H1 (cell line): ENCODE measurements at regions not wholly inside any gene's neighbourhood (a gene's known extent, or its start where the extent isn't known, plus 50 kb on each side); places are given as distances from the start of the nearest gene placed in this dataset.

Source experiments
- CTCF ChIA-PET: fragments of 300-600 bp; sonication (Branson Sonifier 250); formaldehyde crosslinking; loops from one replicate; lab custom pipeline; 2021; ENCODE audit not compliant: partially characterized antibody; lab: Charles Lee
- POLR2A ChIA-PET: fragments of 300-600 bp; sonication (Branson Sonifier 250); formaldehyde crosslinking; loops from one replicate; lab custom pipeline; 2021; ENCODE audit warnings: inconsistent platforms; ENCODE audit not compliant: partially characterized antibody; lab: Charles Lee
- DNase-seq, 2 experiments: peaks; one replicate each; pipeline versions ENCODE4 v3.0.0 to v3.0.0-alpha.2; 2010 to 2022; ENCODE audit warnings: low spot score in 2 of 2, low read depth in 1 of 2, mixed read lengths in 1 of 2
- FAIRE-seq: peaks from 2 replicates; lab custom pipeline; 2011; peaks lifted over from hg19 to GRCh38; lab: Jason Lieb, UNC
- H2AFZ ChIP-seq: 2 replicates; pipeline ENCODE4 v1.8.1; 2012; ENCODE audit warnings: low read length, inconsistent platforms
- H2AK5ac ChIP-seq: 2 replicates; pipeline ENCODE4 v1.6.1; 2013; ENCODE audit warnings: low read depth, low read length
- H2BK120ac ChIP-seq: replicated peaks from 2 replicates; pipeline ENCODE3; 2013; ENCODE audit warnings: low read depth, low read length, inconsistent platforms
- H2BK12ac ChIP-seq: 2 replicates; pipeline ENCODE4 v1.6.1; 2013; ENCODE audit warnings: low read depth, low read length
- H2BK15ac ChIP-seq: 2 replicates; pipeline ENCODE4 v1.6.1; 2013; ENCODE audit warnings: low read length
- H2BK20ac ChIP-seq: 2 replicates; pipeline ENCODE4 v1.6.1; 2013; ENCODE audit warnings: low read length
- H2BK5ac ChIP-seq: 2 replicates; pipeline ENCODE4 v1.6.1; 2013; ENCODE audit warnings: low read depth, low read length
- H3K14ac ChIP-seq: 2 replicates; pipeline ENCODE4 v1.6.1; 2013; ENCODE audit warnings: inconsistent platforms; ENCODE audit not compliant: insufficient read length
- H3K18ac ChIP-seq: 2 replicates; pipeline ENCODE4 v1.6.1; 2013; ENCODE audit warnings: low read length; ENCODE audit errors: extremely low read depth
- H3K23ac ChIP-seq: 2 replicates; pipeline ENCODE4 v1.6.1; 2013; ENCODE audit warnings: inconsistent platforms; ENCODE audit not compliant: insufficient read length
- H3K23me2 ChIP-seq: 2 replicates; pipeline ENCODE4 v1.6.1; 2013; ENCODE audit warnings: low read depth, low read length
- H3K27ac ChIP-seq: 2 replicates; pipeline ENCODE4 v1.6.1; 2011; ENCODE audit warnings: low read depth, low read length, inconsistent platforms
- H3K27me3 ChIP-seq, 4 experiments: replicated peaks in 1 of 4; 1 replicate in 1 of 4; 2 replicates in 3 of 4; pipeline versions ENCODE4 v1.6.1 to v1.8.1; 2011 to 2013; ENCODE audit warnings: low read length in 3 of 4, mild to moderate bottlenecking in 3 of 4, inconsistent platforms in 2 of 4, mixed read lengths in 2 of 4, moderate library complexity in 1 of 4; ENCODE audit not compliant: control insufficient read depth in 3 of 4, insufficient read depth in 3 of 4; ENCODE audit errors: extremely low read depth in 1 of 4
- H3K36me3 ChIP-seq, 4 experiments: 2 replicates each; pipeline versions ENCODE4 v1.6.1 to v1.8.1; 2011 to 2013; ENCODE audit warnings: mild to moderate bottlenecking in 4 of 4, low read length in 3 of 4, moderate library complexity in 2 of 4, control low read depth in 1 of 4, inconsistent platforms in 1 of 4; ENCODE audit not compliant: insufficient read depth in 4 of 4, control insufficient read depth in 2 of 4
- H3K4ac ChIP-seq: replicated peaks from 2 replicates; pipeline ENCODE3; 2013; ENCODE audit warnings: low read length, low read depth, mixed read lengths, inconsistent platforms; ENCODE audit not compliant: insufficient read length
- H3K4me1 ChIP-seq, 4 experiments: replicated peaks in 1 of 4; 1 replicate in 1 of 4; 2 replicates in 3 of 4; pipeline versions ENCODE4 v1.6.1 to v1.8.1; 2011 to 2013; ENCODE audit warnings: low read length in 3 of 4, inconsistent platforms in 2 of 4, mixed read lengths in 1 of 4; ENCODE audit not compliant: insufficient read depth in 4 of 4, control insufficient read depth in 3 of 4
- H3K4me2 ChIP-seq, 2 experiments: 2 replicates each; pipeline versions ENCODE4 v1.6.1 to v1.8.1; 2011 to 2013; ENCODE audit warnings: low read depth in 2 of 2, low read length in 2 of 2, control low read depth in 1 of 2, inconsistent platforms in 1 of 2, mild to moderate bottlenecking in 1 of 2; ENCODE audit not compliant: insufficient read depth in 1 of 2
- H3K4me3 ChIP-seq, 4 experiments: fragments of 200-600, 300-600 bp in 1 of 4; sonication (generic), shearing (Covaris generic), sonication (Bioruptor Twin) in 1 of 4; 2 replicates each; pipeline versions ENCODE4 v1.5.1 to v1.8.1; 2011 to 2016; ENCODE audit warnings: low read length in 4 of 4, low read depth in 3 of 4, control low read depth in 2 of 4, inconsistent platforms in 2 of 4, mild to moderate bottlenecking in 2 of 4, mixed read lengths in 1 of 4, moderate library complexity in 1 of 4; ENCODE audit not compliant: insufficient read depth in 2 of 4; ENCODE audit errors: extremely low read depth in 1 of 4
- H3K56ac ChIP-seq: replicated peaks from 2 replicates; pipeline ENCODE3; 2013; ENCODE audit warnings: low read depth, mild to moderate bottlenecking, mixed read lengths, low read length, inconsistent platforms; ENCODE audit not compliant: insufficient read length
- H3K79me1 ChIP-seq: 2 replicates; pipeline ENCODE4 v1.6.1; 2013; ENCODE audit warnings: low read depth, low read length, control low read depth
- H3K79me2 ChIP-seq, 2 experiments: 2 replicates each; pipeline versions ENCODE4 v1.6.1 to v1.8.1; 2012 to 2013; ENCODE audit warnings: low read length in 2 of 2, mild to moderate bottlenecking in 2 of 2, inconsistent platforms in 1 of 2; ENCODE audit not compliant: insufficient read depth in 2 of 2, control insufficient read depth in 1 of 2
- H3K9ac ChIP-seq, 4 experiments: replicated peaks in 1 of 4; 1 replicate in 1 of 4; 2 replicates in 3 of 4; pipeline versions ENCODE4 v1.6.1 to v1.8.1; 2011 to 2013; ENCODE audit warnings: low read depth in 3 of 4, low read length in 3 of 4, control low read depth in 2 of 4, mild to moderate bottlenecking in 2 of 4, moderate library complexity in 2 of 4, inconsistent platforms in 1 of 4; ENCODE audit errors: extremely low read depth in 1 of 4
- H3K9me3 ChIP-seq, 2 experiments: 2 replicates each; pipeline versions ENCODE4 v1.6.1 to v1.8.1; 2012 to 2013; ENCODE audit warnings: mild to moderate bottlenecking in 2 of 2, moderate library complexity in 2 of 2, control low read depth in 1 of 2, inconsistent platforms in 1 of 2, low read depth in 1 of 2, low read length in 1 of 2, mixed read lengths in 1 of 2; ENCODE audit not compliant: insufficient read depth in 2 of 2
- H4K20me1 ChIP-seq, 2 experiments: replicated peaks in 1 of 2; 2 replicates each; pipeline versions ENCODE3 to v1.8.1; 2011 to 2013; ENCODE audit warnings: inconsistent platforms in 2 of 2, low read length in 2 of 2, mild to moderate bottlenecking in 1 of 2; ENCODE audit not compliant: insufficient read depth in 2 of 2, control insufficient read depth in 1 of 2
- H4K5ac ChIP-seq: 2 replicates; pipeline ENCODE4 v1.6.1; 2013; ENCODE audit warnings: low read length, low read depth, mixed read lengths, inconsistent platforms; ENCODE audit not compliant: insufficient read length
- H4K8ac ChIP-seq: 2 replicates; pipeline ENCODE4 v1.8.0; 2013; ENCODE audit warnings: mild to moderate bottlenecking, moderate library complexity, low read length, inconsistent platforms; ENCODE audit not compliant: insufficient read depth; ENCODE audit errors: extremely low read depth
- H4K91ac ChIP-seq: replicated peaks from 2 replicates; pipeline ENCODE3; 2013; ENCODE audit warnings: low read length, mixed read lengths, inconsistent platforms; ENCODE audit not compliant: insufficient read length
- BCL11A ChIP-seq, 2 experiments: IDR thresholded peaks; one replicate each; pipeline ENCODE4 v1.6.1; 2011; ENCODE audit warnings: low read depth in 2 of 2, low read length in 2 of 2, mild to moderate bottlenecking in 2 of 2
- CREB1 ChIP-seq: IDR thresholded peaks from 2 replicates; pipeline ENCODE4 v1.6.1; 2012; ENCODE audit warnings: inconsistent platforms
- E2F6 ChIP-seq: IDR thresholded peaks from 2 replicates; pipeline ENCODE4 v1.6.1; 2012; ENCODE audit warnings: inconsistent platforms
- EP300 ChIP-seq, 2 experiments: IDR thresholded peaks; 1 replicate in 1 of 2; 2 replicates in 1 of 2; pipeline ENCODE4 v1.6.1; 2011 to 2012; ENCODE audit warnings: low read depth in 2 of 2, low read length in 2 of 2, mild to moderate bottlenecking in 2 of 2, borderline replicate concordance in 1 of 2, inconsistent platforms in 1 of 2, moderate library complexity in 1 of 2
- EZH2 ChIP-seq: fragments of 200-600 bp; sonication (generic); IDR thresholded peaks from 2 replicates; pipeline ENCODE4 v1.7.1; 2012; ENCODE audit warnings: low read depth, mild to moderate bottlenecking, moderate library complexity, low read length, inconsistent platforms; ENCODE audit not compliant: severe bottlenecking
- HDAC6 ChIP-seq: IDR thresholded peaks from one replicate; pipeline ENCODE4 v1.7.1; 2012; ENCODE audit warnings: low read depth, mild to moderate bottlenecking, inconsistent platforms, low read length, moderate library complexity
- JUN ChIP-seq: IDR thresholded peaks from 2 replicates; pipeline ENCODE4 v1.6.1; 2011; ENCODE audit warnings: low read depth, mild to moderate bottlenecking, improper control_type of control experiment, low read length
- JUND ChIP-seq: IDR thresholded peaks from 2 replicates; pipeline ENCODE4 v1.6.1; 2011; ENCODE audit warnings: mild to moderate bottlenecking, improper control_type of control experiment, low read length
- MAFK ChIP-seq: IDR thresholded peaks from 2 replicates; pipeline ENCODE4 v1.6.1; 2012; ENCODE audit warnings: low read depth, mild to moderate bottlenecking, improper control_type of control experiment, low read length
- POLR2A ChIP-seq, 2 experiments: IDR thresholded peaks; 1 replicate in 1 of 2; 2 replicates in 1 of 2; pipeline ENCODE4 v1.6.1; 2011; ENCODE audit warnings: low read depth in 2 of 2, low read length in 2 of 2, mild to moderate bottlenecking in 2 of 2; ENCODE audit errors: control extremely low read depth in 1 of 2
- POLR2AphosphoS5 ChIP-seq: IDR thresholded peaks from 2 replicates; pipeline ENCODE4 v1.6.1; 2011; ENCODE audit warnings: low read depth, low read length
- RXRA ChIP-seq: IDR thresholded peaks from 2 replicates; pipeline ENCODE4 v1.6.1; 2011; ENCODE audit warnings: low read depth, mild to moderate bottlenecking, low read length, moderate library complexity; ENCODE audit not compliant: insufficient read depth
- SIN3A ChIP-seq, 2 experiments: IDR thresholded peaks in 1 of 2; conservative IDR thresholded peaks in 1 of 2; 2 replicates each; pipeline ENCODE4 v1.6.1; 2011 to 2012; ENCODE audit warnings: low read length in 2 of 2, improper control_type of control experiment in 1 of 2, low read depth in 1 of 2, mild to moderate bottlenecking in 1 of 2
- SP4 ChIP-seq: IDR thresholded peaks from 2 replicates; pipeline ENCODE4 v1.6.1; 2012; ENCODE audit warnings: low read length, inconsistent platforms
- TAF7 ChIP-seq: optimal IDR thresholded peaks from 2 replicates; pipeline ENCODE3; 2011; ENCODE audit warnings: low read depth, mild to moderate bottlenecking, inconsistent platforms, low read length, moderate library complexity, borderline replicate concordance
- TCF12 ChIP-seq: IDR thresholded peaks from 2 replicates; pipeline ENCODE4 v1.6.1; 2011; ENCODE audit warnings: low read depth, mild to moderate bottlenecking, low read length
- WGBS, 2 experiments: shearing (Covaris generic) in 1 of 2; methylation state at CpG; one replicate each; pipeline versions ENCODE4 v1.1.6 to v1.1.7; 2013 to 2015; ENCODE audit warnings: low lambda C conversion rate in 2 of 2, mixed read lengths in 2 of 2, inconsistent platforms in 1 of 2, low coverage in 1 of 2, missing lambda C conversion rate in 1 of 2; ENCODE audit not compliant: insufficient replicate concordance in 2 of 2, insufficient coverage in 1 of 2, insufficient read length in 1 of 2; ENCODE audit errors: extremely low coverage in 1 of 2, missing lambda C conversion rate in 1 of 2; 5-methylcytosine and 5-hydroxymethylcytosine counted together

- CTCF ChIA-PET = no interaction called here
- WGBS, 2 experiments = 92% methylated on average over 2 of the region's 2 CpGs; no CpG with 5 or more reads in 1 of the 2 experiments
- TF ChIP-seq RXRA (no peak), JUND (no peak), EP300 (IDR thresholded peaks at IDR 0.05; ENCODE audit: borderline replicate concordance in 1 of 2, low read depth in 2 of 2, low read length in 2 of 2) (no peak), POLR2A (IDR thresholded peaks at IDR 0.05; ENCODE audit: control extremely low read depth in 1 of 2, low read depth in 2 of 2, low read length in 2 of 2) (no peak), TCF12 (no peak), HDAC6 (no peak), SP4 (no peak), JUN (no peak), EZH2 (no peak), E2F6 (no peak), POLR2AphosphoS5 (no peak), TAF7 (no peak), MAFK (no peak), SIN3A (conservative IDR thresholded peaks at IDR 0.05 in 1 of 2, IDR thresholded peaks at IDR 0.05 in 1 of 2; ENCODE audit: low read depth in 1 of 2, low read length in 2 of 2) (no peak), CREB1 (no peak), BCL11A (IDR thresholded peaks at IDR 0.05; ENCODE audit: low read depth in 2 of 2, low read length in 2 of 2) (no peak)
These were observed 308.2 kb downstream of the PPP1R3A start for GRCh38 chr7:113610572-113610971.

More at GRCh38 chr7:113610572-113610971, 308.2 kb downstream of the PPP1R3A start:
- no peaks in the 10 kb centered on the region for H4K20me1 ChIP-seq
- no peak overlapping the region for H3K4me2 ChIP-seq
- no peak overlapping the region for H2BK120ac ChIP-seq
- POLR2A ChIA-PET = no interaction called here
- no peak overlapping the region for H2BK20ac ChIP-seq
- no peaks in the 10 kb centered on the region; a peak in 1 of 7 replicates for H3K27me3 ChIP-seq
- no peak overlapping the region for H4K91ac ChIP-seq
- no peak overlapping the region for H3K23ac ChIP-seq
- H3K4ac ChIP-seq = no peak overlapping the region
- no peak overlapping the region for H2AK5ac ChIP-seq
- H3K14ac ChIP-seq = no peak overlapping the region
- H3K27ac ChIP-seq = no peak overlapping the region
- no peaks in the 10 kb centered on the region for H3K79me2 ChIP-seq
- no peaks in the 10 kb centered on the region for H3K36me3 ChIP-seq
- no peak overlapping the region for H2BK15ac ChIP-seq
- no peak for DNase-seq
- no peaks in the 10 kb centered on the region for H3K4me1 ChIP-seq
- H2BK5ac ChIP-seq = no peak overlapping the region
- H2BK12ac ChIP-seq = no peak overlapping the region
- no peaks in the 10 kb centered on the region for H3K23me2 ChIP-seq
- H4K5ac ChIP-seq = no peak overlapping the region
- H3K79me1 ChIP-seq = no peaks in the 10 kb centered on the region
- H2AFZ ChIP-seq = no peak overlapping the region
- H3K56ac ChIP-seq = no peak overlapping the region
- no peak overlapping the region for H4K8ac ChIP-seq
- H3K9ac ChIP-seq = no peak overlapping the region
- H3K18ac ChIP-seq = no peak overlapping the region
- H3K4me3 ChIP-seq = no peak overlapping the region
- FAIRE-seq = no peak
- H3K9me3 ChIP-seq = peaks cover 6 to 16% of the 10 kb centered on the region in 2 experiments; a peak in 2 of 4 replicates
